Loucy (cell line): ENCODE measurements at regions not wholly inside any gene's neighbourhood (a gene's known extent, or its start where the extent isn't known, plus 50 kb on each side); places are given as distances from the start of the nearest gene placed in this dataset.
"Not testable (repeated sequence)": the region's sequence is repeated elsewhere in the genome, so short reads cannot be mapped to it uniquely, and the experiment has no call there.

Source experiments
- H2AFZ ChIP-seq: fragments of 200-600 bp; sonication (generic); 2 replicates; pipeline ENCODE4 v1.6.0; 2016; ENCODE audit warnings: antibody characterized with exemption, mild to moderate bottlenecking, low read length, moderate library complexity
- H3F3A ChIP-seq: fragments of 200-600 bp; 2 replicates; pipeline ENCODE4 v1.6.0; 2016; ENCODE audit warnings: antibody characterized with exemption, low read depth, mild to moderate bottlenecking
- H3K27me3 ChIP-seq: fragments of 200-600 bp; sonication (generic); 2 replicates; pipeline ENCODE4 v1.6.1; 2014; ENCODE audit warnings: low read length, mild to moderate bottlenecking; ENCODE audit not compliant: insufficient read depth, poor library complexity, severe bottlenecking
- H3K36me3 ChIP-seq: fragments of 200-600 bp; sonication (generic); 2 replicates; pipeline ENCODE4 v1.6.1; 2016; ENCODE audit warnings: low read length; ENCODE audit not compliant: insufficient read depth
- H3K4me1 ChIP-seq: fragments of 200-600 bp; sonication (generic); 2 replicates; pipeline ENCODE4 v1.5.1; 2014; ENCODE audit warnings: low read length, mild to moderate bottlenecking; ENCODE audit not compliant: insufficient read depth, poor library complexity, severe bottlenecking
- H3K4me2 ChIP-seq: fragments of 200-600 bp; sonication (generic); 2 replicates; pipeline ENCODE4 v1.6.0; 2014; ENCODE audit warnings: antibody characterized with exemption, low read length, low read depth, mild to moderate bottlenecking; ENCODE audit not compliant: poor library complexity, severe bottlenecking
- H3K4me3 ChIP-seq: fragments of 200-600 bp; sonication (generic); 2 replicates; pipeline ENCODE4 v1.5.1; 2014; ENCODE audit warnings: low read length, mild to moderate bottlenecking, mixed read lengths; ENCODE audit not compliant: poor library complexity, severe bottlenecking
- H3K79me2 ChIP-seq: fragments of 200-600 bp; sonication (generic); 2 replicates; pipeline ENCODE4 v1.6.1; 2014; ENCODE audit warnings: low read length; ENCODE audit not compliant: insufficient read depth
- H3K9ac ChIP-seq: fragments of 200-600 bp; sonication (generic); 2 replicates; pipeline ENCODE4 v1.6.0; 2014; ENCODE audit warnings: mild to moderate bottlenecking, low read depth, low read length, moderate library complexity; ENCODE audit not compliant: poor library complexity, severe bottlenecking
- H3K9me2 ChIP-seq: fragments of 200-600 bp; sonication (generic); replicated peaks from 2 replicates; pipeline ENCODE4 v1.6.1; 2016; ENCODE audit warnings: low read depth, low read length, mixed read lengths
- H3K9me3 ChIP-seq: fragments of 200-600 bp; sonication (generic); 2 replicates; pipeline ENCODE4 v1.6.1; 2014; ENCODE audit warnings: mild to moderate bottlenecking, antibody characterized with exemption, low read length, low read depth; ENCODE audit not compliant: insufficient read depth
- H4K20me1 ChIP-seq: fragments of 200-600 bp; sonication (generic); 2 replicates; pipeline ENCODE4 v1.6.0; 2014; ENCODE audit warnings: antibody characterized with exemption, low read length, mild to moderate bottlenecking; ENCODE audit not compliant: insufficient read depth, poor library complexity, severe bottlenecking
- EZH2phosphoT487 ChIP-seq: fragments of 200-600 bp; IDR thresholded peaks from 2 replicates; pipeline ENCODE4 v1.6.1; 2018; ENCODE audit warnings: antibody characterized with exemption, mild to moderate bottlenecking, moderate library complexity, borderline replicate concordance
- TF ChIP-seq, protein P1 (sequence below): fragments of 200-600 bp; sonication (generic); conservative IDR thresholded peaks from 2 replicates; pipeline ENCODE4 v1.5.1; 2014; ENCODE audit warnings: mild to moderate bottlenecking, antibody characterized with exemption, low read length

GRCh38 chr16:10326647-10327046, 59.2 kb upstream of the ATF7IP2 start:
- no peak overlapping the region for H3K9ac ChIP-seq
- no peaks in the 10 kb centered on the region for H3F3A ChIP-seq
- H4K20me1 ChIP-seq, result no peaks in the 10 kb centered on the region
- no peaks in the 10 kb centered on the region for H3K9me2 ChIP-seq
- H3K36me3 ChIP-seq, result no peaks in the 10 kb centered on the region
- H3K27me3 ChIP-seq, result no peaks in the 10 kb centered on the region
- H3K4me1 ChIP-seq, result no peaks in the 10 kb centered on the region
- no peaks in the 10 kb centered on the region for H3K79me2 ChIP-seq
- TF ChIP-seq, protein P1, sequence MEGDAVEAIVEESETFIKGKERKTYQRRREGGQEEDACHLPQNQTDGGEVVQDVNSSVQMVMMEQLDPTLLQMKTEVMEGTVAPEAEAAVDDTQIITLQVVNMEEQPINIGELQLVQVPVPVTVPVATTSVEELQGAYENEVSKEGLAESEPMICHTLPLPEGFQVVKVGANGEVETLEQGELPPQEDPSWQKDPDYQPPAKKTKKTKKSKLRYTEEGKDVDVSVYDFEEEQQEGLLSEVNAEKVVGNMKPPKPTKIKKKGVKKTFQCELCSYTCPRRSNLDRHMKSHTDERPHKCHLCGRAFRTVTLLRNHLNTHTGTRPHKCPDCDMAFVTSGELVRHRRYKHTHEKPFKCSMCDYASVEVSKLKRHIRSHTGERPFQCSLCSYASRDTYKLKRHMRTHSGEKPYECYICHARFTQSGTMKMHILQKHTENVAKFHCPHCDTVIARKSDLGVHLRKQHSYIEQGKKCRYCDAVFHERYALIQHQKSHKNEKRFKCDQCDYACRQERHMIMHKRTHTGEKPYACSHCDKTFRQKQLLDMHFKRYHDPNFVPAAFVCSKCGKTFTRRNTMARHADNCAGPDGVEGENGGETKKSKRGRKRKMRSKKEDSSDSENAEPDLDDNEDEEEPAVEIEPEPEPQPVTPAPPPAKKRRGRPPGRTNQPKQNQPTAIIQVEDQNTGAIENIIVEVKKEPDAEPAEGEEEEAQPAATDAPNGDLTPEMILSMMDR, result no peak
- no peak for TF ChIP-seq EZH2phosphoT487
- H3K9me3 ChIP-seq, result no peaks in the 10 kb centered on the region
- no peak overlapping the region for H2AFZ ChIP-seq
- H3K4me2 ChIP-seq, result no peak overlapping the region
- H3K4me3 ChIP-seq, result no peak overlapping the region

DNA sequence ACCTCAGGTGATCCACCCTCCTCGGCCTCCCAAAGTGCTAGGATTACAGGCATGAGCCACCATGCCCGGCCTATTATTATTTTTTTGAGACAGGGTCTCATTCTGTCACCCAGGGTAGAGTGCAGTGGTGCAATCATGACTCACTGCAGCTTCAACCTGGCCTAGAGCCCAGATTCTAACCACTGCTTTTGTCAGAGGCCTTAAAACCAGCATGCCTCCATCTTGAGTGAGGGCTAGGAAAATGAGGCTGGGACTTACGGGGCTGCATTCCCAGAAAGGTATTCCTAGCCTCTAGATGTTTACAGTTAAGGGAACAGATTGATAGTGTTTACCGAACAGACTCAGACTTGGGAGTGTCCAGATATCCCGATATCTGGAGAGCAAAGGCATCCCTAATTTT, 57.6 kb upstream of the ATF7IP2 start:
- not testable (repeated sequence) for H3K4me3 ChIP-seq, H4K20me1 ChIP-seq, H3K4me2 ChIP-seq, H3K9me2 ChIP-seq, H3K79me2 ChIP-seq, H2AFZ ChIP-seq, H3K9me3 ChIP-seq, H3K9ac ChIP-seq, H3F3A ChIP-seq, H3K4me1 ChIP-seq, H3K36me3 ChIP-seq, H3K27me3 ChIP-seq

GRCh38 chr16:10332241-10332640, 53.6 kb upstream of the ATF7IP2 start:
- Histone ChIP-seq H3K27me3 (no peaks in the 10 kb centered on the region), H3K9me3 (no peaks in the 10 kb centered on the region), H3K79me2 (no peaks in the 10 kb centered on the region)

DNA sequence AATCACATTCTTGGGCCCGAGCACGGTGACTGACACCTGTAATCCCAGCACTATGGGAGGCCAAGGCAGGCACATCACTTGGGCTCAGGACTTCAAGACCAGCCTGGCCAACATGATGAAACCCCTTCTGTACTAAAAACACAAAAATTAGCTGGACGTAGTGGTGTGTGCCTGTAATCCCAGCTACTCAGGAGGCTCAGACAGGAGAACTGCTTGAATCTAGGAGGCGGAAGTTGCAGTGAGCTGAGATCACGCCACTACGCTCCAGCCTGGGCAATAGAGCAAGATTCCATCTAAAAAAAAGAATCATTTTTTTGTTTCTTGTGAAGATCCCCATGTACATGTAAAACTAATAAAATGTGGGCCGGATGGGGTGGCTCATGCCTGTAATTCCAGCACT, 53.1 kb upstream of the ATF7IP2 start:
- no peak overlapping the region for H3K4me3 ChIP-seq
- no peaks in the 10 kb centered on the region for H3K9me3 ChIP-seq
- H3K9me2 ChIP-seq, result no peaks in the 10 kb centered on the region
- H3K9ac ChIP-seq, result no peak overlapping the region
- H3K79me2 ChIP-seq, result no peaks in the 10 kb centered on the region
- no peaks in the 10 kb centered on the region for H4K20me1 ChIP-seq
- no peaks in the 10 kb centered on the region for H3F3A ChIP-seq
- no peak overlapping the region for H2AFZ ChIP-seq
- H3K27me3 ChIP-seq, result no peaks in the 10 kb centered on the region
- no peak for TF ChIP-seq EZH2phosphoT487
- TF ChIP-seq, protein P1, result no peak
- no peaks in the 10 kb centered on the region for H3K4me1 ChIP-seq
- H3K36me3 ChIP-seq, result no peaks in the 10 kb centered on the region
- H3K4me2 ChIP-seq, result no peak overlapping the region

More at GRCh38 chr16:10332241-10332640, 53.6 kb upstream of the ATF7IP2 start:
- Histone ChIP-seq H3K36me3 (no peaks in the 10 kb centered on the region), H3K9ac (no peak overlapping the region), H3K4me2 (no peak overlapping the region), H3F3A (no peaks in the 10 kb centered on the region), H4K20me1 (no peaks in the 10 kb centered on the region), H2AFZ (no peak overlapping the region), H3K9me2 (no peaks in the 10 kb centered on the region), H3K4me1 (no peaks in the 10 kb centered on the region), H3K4me3 (no peak overlapping the region)
- TF ChIP-seq, protein P1, result no peak
- no peak for TF ChIP-seq EZH2phosphoT487
